Ecto neural progenitor cell (in vitro differentiated cells): ENCODE measurements at regions not wholly inside any gene's neighbourhood (a gene's known extent, or its start where the extent isn't known, plus 50 kb on each side); places are given as distances from the start of the nearest gene placed in this dataset.
"Not testable (repeated sequence)": the region's sequence is repeated elsewhere in the genome, so short reads cannot be mapped to it uniquely, and the experiment has no call there.

Experiments
- DNase-seq: peaks from one replicate; pipeline ENCODE4 v3.0.0-alpha.2; 2018; ENCODE audit warnings: low spot score

DNA sequence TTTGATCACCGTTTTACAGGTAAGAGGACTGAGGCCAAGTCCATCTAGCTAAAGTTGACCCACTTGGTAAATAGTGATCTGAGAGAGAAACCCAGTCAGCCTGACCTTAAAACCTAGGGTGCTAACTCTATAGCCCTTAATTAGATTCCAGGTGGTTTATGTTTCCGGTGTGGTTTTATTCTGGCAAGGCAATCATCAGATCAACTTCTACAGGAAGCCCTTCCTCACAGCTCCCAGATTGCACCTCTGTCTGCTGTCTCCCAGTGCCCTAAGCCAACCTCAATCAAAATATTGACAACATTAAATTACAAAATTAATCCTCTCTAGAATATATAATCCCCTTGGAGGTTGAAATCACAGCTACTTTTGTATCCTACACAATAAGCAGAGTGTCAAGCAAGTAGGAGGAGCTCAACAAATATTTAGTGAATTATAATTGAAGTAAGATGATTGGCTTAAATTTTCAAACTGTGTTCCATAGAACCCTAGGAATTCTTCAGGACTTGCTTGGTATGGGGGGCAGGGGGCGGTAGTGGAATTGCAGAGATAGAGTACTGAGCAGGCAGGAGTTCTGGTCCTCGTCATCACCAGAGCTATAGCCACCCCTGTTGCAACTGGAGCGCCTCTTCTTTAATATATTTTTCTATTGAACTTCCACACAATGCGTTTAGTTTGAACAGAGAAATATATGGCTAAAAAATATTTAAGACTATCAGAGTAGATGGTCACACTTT lies 692.8 kb upstream of the LRRN3 start:
- DNase-seq: no peak

GRCh38 chr7:110399421-110399820 lies 691.5 kb upstream of the LRRN3 start:
- DNase-seq: no peak

- no peak for DNase-seq
Observed at GRCh38 chr7:110400411-110400810, 690.5 kb upstream of the LRRN3 start.

GRCh38 chr7:110407242-110407641 lies 683.7 kb upstream of the LRRN3 start:
- DNase-seq: no peak

GRCh38 chr7:110407706-110408105 lies 683.2 kb upstream of the LRRN3 start:
- no peak for DNase-seq

DNA sequence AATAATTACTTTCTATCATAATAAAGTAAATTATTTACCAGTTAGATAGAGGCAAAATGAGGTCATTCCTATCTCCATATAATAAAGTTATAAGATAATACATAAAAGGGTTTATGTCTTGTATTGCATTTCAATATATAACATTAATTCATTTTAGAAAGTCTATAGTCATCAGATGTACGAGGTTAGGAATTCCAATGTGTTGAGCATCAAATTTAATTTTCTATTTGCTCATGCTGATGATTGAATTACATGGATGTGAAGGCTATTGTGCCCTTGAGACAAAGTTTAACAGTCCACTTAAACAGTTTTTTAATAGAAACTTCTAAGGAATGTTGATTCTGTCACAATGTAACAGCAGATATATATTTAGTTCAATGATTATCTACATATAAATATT lies 678.3 kb upstream of the LRRN3 start:
- no peak for DNase-seq

GRCh38 chr7:110413038-110413437 lies 677.9 kb upstream of the LRRN3 start:
- DNase-seq: no peak

DNA sequence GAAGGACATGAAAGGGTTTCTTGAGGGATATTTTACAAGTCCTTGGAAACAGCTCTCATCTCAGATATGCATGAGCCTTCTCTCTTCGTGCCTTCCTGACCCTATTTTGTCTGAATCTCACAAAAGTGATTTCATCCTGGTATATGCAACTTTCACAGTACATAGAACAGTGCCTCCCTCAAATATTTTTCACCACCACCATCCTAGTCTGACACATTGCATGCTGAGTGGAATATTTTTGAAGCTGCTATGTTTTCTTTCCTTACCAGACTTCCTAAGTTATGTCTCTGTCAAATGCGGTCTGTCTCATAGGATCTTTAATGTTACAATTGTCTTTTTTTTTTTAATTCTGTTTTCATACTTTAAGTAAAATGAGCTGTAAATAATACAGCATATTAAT lies 673.3 kb upstream of the LRRN3 start:
- DNase-seq: no peak

- DNase-seq: no peak
Observed at GRCh38 chr7:110418659-110419280, 672.2 kb upstream of the LRRN3 start.

- no peak for DNase-seq
Observed at GRCh38 chr7:110420788-110421187, 670.1 kb upstream of the LRRN3 start.

GRCh38 chr7:110421490-110422241 lies 669.3 kb upstream of the LRRN3 start:
- no peak for DNase-seq

GRCh38 chr7:110432061-110432553 lies 658.8 kb upstream of the LRRN3 start:
- DNase-seq: no peak

DNA sequence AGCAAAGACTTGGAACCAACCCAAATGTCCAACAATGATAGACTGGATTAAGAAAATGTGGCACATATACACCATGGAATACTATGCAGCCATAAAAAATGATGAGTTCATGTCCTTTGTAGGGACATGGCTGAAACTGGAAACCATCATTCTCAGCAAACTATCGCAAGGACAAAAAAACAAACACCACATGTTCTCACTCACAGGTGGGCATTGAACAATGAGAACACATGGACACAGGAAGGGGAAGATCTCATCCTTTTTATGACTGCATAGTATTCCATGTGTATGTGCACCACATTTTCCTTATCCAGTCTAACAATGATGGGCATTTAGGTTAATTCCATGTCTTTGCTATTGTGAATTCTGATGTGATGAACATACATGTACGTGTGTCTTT lies 652.0 kb upstream of the LRRN3 start:
- DNase-seq: not testable (repeated sequence)

- peak; percentile 58 for DNase-seq
Observed at GRCh38 chr7:110442381-110442837, 648.5 kb upstream of the LRRN3 start.

- no peak for DNase-seq
Observed at GRCh38 chr7:110446658-110447057, 644.3 kb upstream of the LRRN3 start.

DNA sequence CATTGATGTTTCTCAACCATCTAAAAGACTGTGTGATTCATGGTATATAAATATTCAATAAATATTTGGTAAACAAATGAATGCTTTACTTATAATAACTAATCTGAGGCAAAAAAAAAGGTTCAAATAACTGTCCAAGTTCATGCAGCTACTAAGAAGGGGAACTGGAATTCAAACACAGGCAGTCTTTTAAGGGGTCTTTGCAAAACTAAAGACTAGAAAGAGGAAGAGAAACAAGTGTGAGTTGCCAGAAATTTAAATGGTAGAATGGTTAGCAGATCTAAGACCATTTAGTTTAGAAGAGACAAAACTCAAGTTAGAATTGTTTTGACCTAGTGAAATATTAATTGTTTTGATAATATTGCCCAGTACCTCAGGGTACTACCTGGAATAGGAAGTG lies 642.0 kb upstream of the LRRN3 start:
- no peak for DNase-seq

DNA sequence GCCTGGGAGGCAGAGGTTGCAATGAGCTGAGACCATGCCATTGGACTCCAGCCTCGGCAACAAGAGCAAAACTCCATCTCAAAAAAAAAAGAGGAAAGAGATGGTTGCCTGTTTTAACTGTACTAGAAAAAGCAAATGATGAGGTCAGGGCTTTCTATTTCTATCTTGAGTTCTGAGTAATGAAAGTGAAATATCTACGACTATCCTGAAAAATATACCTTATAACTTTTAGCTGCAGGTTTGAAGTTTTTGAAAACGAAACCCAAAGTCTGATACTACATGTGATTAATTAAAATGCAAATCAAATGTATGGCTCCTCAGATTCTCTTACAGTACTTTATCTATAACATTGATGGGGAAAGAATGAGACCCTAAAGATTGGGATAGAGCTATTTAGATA lies 636.2 kb upstream of the LRRN3 start:
- no peak for DNase-seq

- DNase-seq: no peak
Observed at GRCh38 chr7:110461621-110462020, 629.3 kb upstream of the LRRN3 start.

GRCh38 chr7:110470420-110470819 lies 620.5 kb upstream of the LRRN3 start:
- no peak for DNase-seq

DNA sequence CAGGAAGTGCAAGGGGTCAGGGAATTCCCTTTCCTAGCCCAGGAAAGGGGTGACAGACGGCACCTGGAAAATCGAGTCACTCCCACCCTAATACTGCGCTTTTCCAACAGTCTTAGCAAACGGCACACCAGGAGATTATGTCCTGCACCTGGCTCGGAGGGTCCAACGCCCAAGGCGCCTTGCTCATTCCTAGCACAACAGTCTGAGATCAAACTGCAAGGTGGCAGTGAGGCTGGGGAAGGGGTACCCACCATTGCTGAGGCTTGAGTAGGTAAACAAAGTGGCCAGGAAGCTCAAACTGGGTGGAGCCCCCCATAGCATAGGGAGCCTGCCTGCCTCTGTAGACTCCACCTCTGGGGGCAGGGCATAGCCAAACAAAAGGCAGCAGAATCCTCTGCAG lies 618.5 kb upstream of the LRRN3 start:
- not testable (repeated sequence) for DNase-seq

GRCh38 chr7:110480964-110481363 lies 610.0 kb upstream of the LRRN3 start:
- no peak for DNase-seq

DNA sequence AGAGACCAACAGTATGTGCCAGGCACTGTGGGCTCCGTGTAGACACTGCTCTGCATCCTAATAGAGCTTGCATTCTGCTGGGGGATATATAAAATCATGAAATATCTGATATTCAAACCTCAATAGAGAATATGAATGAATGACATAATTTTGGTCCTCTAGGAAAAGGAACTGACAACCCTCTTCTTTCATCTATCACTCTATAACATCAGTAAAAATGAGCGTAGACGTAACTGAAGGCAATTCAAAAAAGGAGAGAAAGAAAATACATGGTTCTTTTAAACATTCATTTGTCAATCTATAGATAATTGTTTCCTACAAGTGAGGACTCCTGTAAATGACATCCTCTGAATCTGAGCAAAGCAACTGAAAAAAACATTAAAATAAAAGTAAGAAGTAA lies 607.4 kb upstream of the LRRN3 start:
- DNase-seq: no peak

- DNase-seq: no peak
Observed at GRCh38 chr7:110484356-110484755, 606.6 kb upstream of the LRRN3 start.
